HepG2 (cell line): ENCODE measurements at regions not wholly inside any gene's neighbourhood (a gene's known extent, or its start where the extent isn't known, plus 50 kb on each side); places are given as distances from the start of the nearest gene placed in this dataset.

Experiments used
- ASH2L ChIP-seq: fragments of 300-600, 200-600 bp; sonication (generic); IDR thresholded peaks from 2 replicates; pipeline ENCODE4 v1.7.0; 2017; ENCODE audit warnings: low read depth, mild to moderate bottlenecking, moderate library complexity, mixed read lengths, low read length; ENCODE audit not compliant: insufficient read length
- BATF2 ChIP-seq: sonication (generic); formaldehyde crosslinking; IDR thresholded peaks from 2 replicates; pipeline ENCODE4 v1.8.0; 2022; ENCODE audit warnings: mild to moderate bottlenecking, missing genetic modification reagents, moderate library complexity
- CENPX ChIP-seq: sonication (generic); formaldehyde crosslinking; IDR thresholded peaks from 2 replicates; pipeline ENCODE4 v1.9.0; 2021; ENCODE audit warnings: mild to moderate bottlenecking, missing genetic modification reagents, moderate library complexity
- GABPB1 ChIP-seq: IDR thresholded peaks from 2 replicates; pipeline ENCODE4 v1.6.1; 2016; ENCODE audit warnings: mild to moderate bottlenecking, missing genetic modification reagents, moderate library complexity, missing compliant biosample characterization
- GRHL1 ChIP-seq: sonication (generic); formaldehyde crosslinking; conservative IDR thresholded peaks from 2 replicates; pipeline ENCODE4 v1.8.0; 2022; ENCODE audit warnings: missing genetic modification reagents
- HMGXB3 ChIP-seq: sonication (generic); formaldehyde crosslinking; IDR thresholded peaks from 2 replicates; pipeline ENCODE4 v1.4.0; 2020; ENCODE audit warnings: missing genetic modification reagents, borderline replicate concordance
- MLLT10 ChIP-seq: sonication (generic); formaldehyde crosslinking; IDR thresholded peaks from 2 replicates; pipeline ENCODE4 v1.4.0; 2020; ENCODE audit warnings: missing genetic modification reagents
- MTF1 ChIP-seq: sonication (generic); formaldehyde crosslinking; IDR thresholded peaks from 2 replicates; pipeline ENCODE4 v1.5.0; 2020; ENCODE audit warnings: missing genetic modification reagents
- NPAS2 ChIP-seq: sonication (generic); formaldehyde crosslinking; IDR thresholded peaks from 2 replicates; pipeline ENCODE4 v1.8.0; 2022; ENCODE audit warnings: mild to moderate bottlenecking, missing genetic modification reagents, borderline replicate concordance
- SP140L ChIP-seq: sonication (generic); formaldehyde crosslinking; IDR thresholded peaks from 2 replicates; pipeline ENCODE4 v1.4.0; 2020; ENCODE audit warnings: missing genetic modification reagents, borderline replicate concordance
- TFAP4 ChIP-seq: sonication (generic); IDR thresholded peaks from 2 replicates; pipeline ENCODE4 v1.6.1; 2016; ENCODE audit warnings: low read depth, borderline replicate concordance
- ZBTB26 ChIP-seq: IDR thresholded peaks from 2 replicates; pipeline ENCODE4 v1.6.1; 2016; ENCODE audit warnings: missing compliant biosample characterization, missing genetic modification reagents, borderline replicate concordance
- ZNF143 ChIP-seq: sonication (generic); formaldehyde crosslinking; IDR thresholded peaks from 2 replicates; pipeline ENCODE4 v1.4.0; 2020; ENCODE audit warnings: missing genetic modification reagents
- ZNF276 ChIP-seq: sonication (generic); formaldehyde crosslinking; IDR thresholded peaks from 2 replicates; pipeline ENCODE4 v1.4.0; 2020; ENCODE audit warnings: mild to moderate bottlenecking, low read depth, missing genetic modification reagents
- ZNF292 ChIP-seq: sonication (generic); formaldehyde crosslinking; IDR thresholded peaks from 2 replicates; pipeline ENCODE4 v1.8.1; 2022; ENCODE audit warnings: mild to moderate bottlenecking, low read depth, missing genetic modification reagents, borderline replicate concordance
- ZNF510 ChIP-seq: sonication (generic); formaldehyde crosslinking; IDR thresholded peaks from 2 replicates; pipeline ENCODE4 v1.4.0; 2020; ENCODE audit warnings: low read depth, mild to moderate bottlenecking, missing genetic modification reagents
- ZSCAN9 ChIP-seq: IDR thresholded peaks from 2 replicates; pipeline ENCODE4 v1.6.1; 2016; ENCODE audit warnings: borderline replicate concordance
- ZZZ3 ChIP-seq: sonication (generic); formaldehyde crosslinking; IDR thresholded peaks from 2 replicates; pipeline ENCODE4 v1.4.0; 2020; ENCODE audit warnings: missing genetic modification reagents, mild to moderate bottlenecking, borderline replicate concordance

- TF ChIP-seq HMGXB3 (CRISPR knock-in tag) (0 out of 2 replicates have a peak, but pooled peaks have one; percentile 37), BATF2 (CRISPR knock-in tag) (no peak), ZNF276 (no peak), ASH2L (peak; percentile 34), CENPX (no peak), SP140L (CRISPR knock-in tag) (no peak), TFAP4 (no peak; the same call in 1 of the 2 replicates), GABPB1 (CRISPR knock-in tag) (peak; percentile 27; the same call in 1 of the 2 replicates), ZSCAN9 (CRISPR knock-in tag) (0 out of 2 replicates have a peak, but pooled peaks have one; percentile 20), ZBTB26 (no peak), ZNF292 (CRISPR knock-in tag) (0 out of 2 replicates have a peak, but pooled peaks have one; percentile 20), ZNF510 (CRISPR knock-in tag) (no peak), MTF1 (CRISPR knock-in tag) (no peak), GRHL1 (CRISPR knock-in tag) (no peak), ZNF143 (no peak), MLLT10 (CRISPR knock-in tag) (no peak), NPAS2 (CRISPR knock-in tag) (no peak), ZZZ3 (CRISPR knock-in tag) (no peak)
Observed at GRCh38 chr2:16067866-16068551, 127.7 kb downstream of the MYCN start (continued).
